ENCODE measurements at regions not wholly inside any gene's neighbourhood (a gene's known extent, or its start where the extent isn't known, plus 50 kb on each side); places are given as distances from the start of the nearest gene placed in this dataset.

GRCh38 chr6:100115407-100116101 is 121.5 kb upstream of the MCHR2 start:
- Histone ChIP-seq H3K4me3 (no peak overlapping the region), H3K27ac (no peak overlapping the region), H3K27me3 (no peaks in the 10 kb centered on the region), H3K9me3 (no peaks in the 10 kb centered on the region), H3K4me1 (no peaks in the 10 kb centered on the region), H3K36me3 (no peaks in the 10 kb centered on the region)
- DNase-seq (no peak), ATAC-seq (no peak)
- intact Hi-C loops (cut with DNase I) = loop anchor here in 1 of 2 donors (5.0 kb wide), 1 partner anchor 362 kb away; no protein-coding TSS in a partner anchor
- TF ChIP-seq CTCF (IDR thresholded peaks at IDR 0.05) = no peak

- H3K9me3 ChIP-seq = no peaks in the 10 kb centered on the region
- no peak for TF ChIP-seq CTCF (IDR thresholded peaks at IDR 0.05)
- H3K4me3 ChIP-seq = no peak overlapping the region
- no peak overlapping the region for H3K27ac ChIP-seq
- DNase-seq (no peak), ATAC-seq (no peak)
- no peaks in the 10 kb centered on the region for H3K4me1 ChIP-seq
- no peaks in the 10 kb centered on the region for H3K27me3 ChIP-seq
- H3K36me3 ChIP-seq = no peaks in the 10 kb centered on the region
- intact Hi-C loops (cut with DNase I) = no loop called here
Measured at GRCh38 chr6:100112855-100113508, 119.0 kb upstream of the MCHR2 start.

- Histone ChIP-seq H3K27ac (no peak overlapping the region), H3K4me3 (no peak overlapping the region), H3K4me1 (no peaks in the 10 kb centered on the region), H3K27me3 (peaks cover 0 to 11% of the 10 kb centered on the region in 2 donors), H3K36me3 (no peaks in the 10 kb centered on the region), H3K9me3 (no peaks in the 10 kb centered on the region)
- ATAC-seq = no peak
- intact Hi-C loops (cut with DNase I) = loop anchor here in 1 of 2 donors (10.0 kb wide), 1 partner anchor 231 kb away; no protein-coding TSS in a partner anchor
- no peak for DNase-seq
- no peak for TF ChIP-seq CTCF (IDR thresholded peaks at IDR 0.05)
Measured at GRCh38 chr6:100105919-100106529, 112.0 kb upstream of the MCHR2 start.

- Histone ChIP-seq H3K4me1 (no peaks in the 10 kb centered on the region), H3K27ac (no peak overlapping the region), H3K27me3 (peaks cover 0 to 13% of the 10 kb centered on the region in 2 donors), H3K36me3 (no peaks in the 10 kb centered on the region), H3K4me3 (no peak overlapping the region), H3K9me3 (no peaks in the 10 kb centered on the region)
- no peak for ATAC-seq
- no peak for TF ChIP-seq CTCF (IDR thresholded peaks at IDR 0.05)
- intact Hi-C loops (cut with DNase I) = loop anchor here in 1 of 2 donors (10.0 kb wide), 1 partner anchor 230 kb away; no protein-coding TSS in a partner anchor
- DNase-seq = no peak
Measured at GRCh38 chr6:100105138-100105537, 111.1 kb upstream of the MCHR2 start.

- DNase-seq = no peak
- no peak overlapping the region for H3K27ac ChIP-seq
- no peaks in the 10 kb centered on the region for H3K4me1 ChIP-seq
- no peaks in the 10 kb centered on the region for H3K36me3 ChIP-seq
- no peak for TF ChIP-seq CTCF (IDR thresholded peaks at IDR 0.05)
- H3K9me3 ChIP-seq = no peaks in the 10 kb centered on the region
- ATAC-seq = no peak
- intact Hi-C loops (cut with DNase I) = loop anchor here in 1 of 2 donors (10.0 kb wide), 1 partner anchor 229 kb away; no protein-coding TSS in a partner anchor
- no peak overlapping the region for H3K4me3 ChIP-seq
- peaks cover 0 to 17% of the 10 kb centered on the region in 2 donors for H3K27me3 ChIP-seq
Measured at GRCh38 chr6:100103931-100104330, 109.9 kb upstream of the MCHR2 start.

Data from left lung (tissue), 4 donors.